H1 (cell line): ENCODE measurements at regions not wholly inside any gene's neighbourhood (a gene's known extent, or its start where the extent isn't known, plus 50 kb on each side); places are given as distances from the start of the nearest gene placed in this dataset.

Experiments
- CTCF ChIA-PET: fragments of 300-600 bp; sonication (Branson Sonifier 250); formaldehyde crosslinking; loops from one replicate; lab custom pipeline; 2021; ENCODE audit not compliant: partially characterized antibody; lab: Charles Lee
- POLR2A ChIA-PET: fragments of 300-600 bp; sonication (Branson Sonifier 250); formaldehyde crosslinking; loops from one replicate; lab custom pipeline; 2021; ENCODE audit warnings: inconsistent platforms; ENCODE audit not compliant: partially characterized antibody; lab: Charles Lee
- DNase-seq, 2 experiments: peaks; one replicate each; pipeline versions ENCODE4 v3.0.0 to v3.0.0-alpha.2; 2010 to 2022; ENCODE audit warnings: low spot score in 2 of 2, low read depth in 1 of 2, mixed read lengths in 1 of 2
- FAIRE-seq: peaks from 2 replicates; lab custom pipeline; 2011; peaks lifted over from hg19 to GRCh38; lab: Jason Lieb, UNC
- H2AFZ ChIP-seq: 2 replicates; pipeline ENCODE4 v1.8.1; 2012; ENCODE audit warnings: low read length, inconsistent platforms
- H2AK5ac ChIP-seq: 2 replicates; pipeline ENCODE4 v1.6.1; 2013; ENCODE audit warnings: low read depth, low read length
- H2BK120ac ChIP-seq: replicated peaks from 2 replicates; pipeline ENCODE3; 2013; ENCODE audit warnings: low read depth, low read length, inconsistent platforms
- H2BK12ac ChIP-seq: 2 replicates; pipeline ENCODE4 v1.6.1; 2013; ENCODE audit warnings: low read depth, low read length
- H2BK15ac ChIP-seq: 2 replicates; pipeline ENCODE4 v1.6.1; 2013; ENCODE audit warnings: low read length
- H2BK20ac ChIP-seq: 2 replicates; pipeline ENCODE4 v1.6.1; 2013; ENCODE audit warnings: low read length
- H2BK5ac ChIP-seq: 2 replicates; pipeline ENCODE4 v1.6.1; 2013; ENCODE audit warnings: low read depth, low read length
- H3K14ac ChIP-seq: 2 replicates; pipeline ENCODE4 v1.6.1; 2013; ENCODE audit warnings: inconsistent platforms; ENCODE audit not compliant: insufficient read length
- H3K18ac ChIP-seq: 2 replicates; pipeline ENCODE4 v1.6.1; 2013; ENCODE audit warnings: low read length; ENCODE audit errors: extremely low read depth
- H3K23ac ChIP-seq: 2 replicates; pipeline ENCODE4 v1.6.1; 2013; ENCODE audit warnings: inconsistent platforms; ENCODE audit not compliant: insufficient read length
- H3K23me2 ChIP-seq: 2 replicates; pipeline ENCODE4 v1.6.1; 2013; ENCODE audit warnings: low read depth, low read length
- H3K27ac ChIP-seq: 2 replicates; pipeline ENCODE4 v1.6.1; 2011; ENCODE audit warnings: low read depth, low read length, inconsistent platforms
- H3K27me3 ChIP-seq, 4 experiments: replicated peaks in 1 of 4; 1 replicate in 1 of 4; 2 replicates in 3 of 4; pipeline versions ENCODE4 v1.6.1 to v1.8.1; 2011 to 2013; ENCODE audit warnings: low read length in 3 of 4, mild to moderate bottlenecking in 3 of 4, inconsistent platforms in 2 of 4, mixed read lengths in 2 of 4, moderate library complexity in 1 of 4; ENCODE audit not compliant: control insufficient read depth in 3 of 4, insufficient read depth in 3 of 4; ENCODE audit errors: extremely low read depth in 1 of 4
- H3K36me3 ChIP-seq, 4 experiments: 2 replicates each; pipeline versions ENCODE4 v1.6.1 to v1.8.1; 2011 to 2013; ENCODE audit warnings: mild to moderate bottlenecking in 4 of 4, low read length in 3 of 4, moderate library complexity in 2 of 4, control low read depth in 1 of 4, inconsistent platforms in 1 of 4; ENCODE audit not compliant: insufficient read depth in 4 of 4, control insufficient read depth in 2 of 4
- H3K4ac ChIP-seq: replicated peaks from 2 replicates; pipeline ENCODE3; 2013; ENCODE audit warnings: low read length, low read depth, mixed read lengths, inconsistent platforms; ENCODE audit not compliant: insufficient read length
- H3K4me1 ChIP-seq, 4 experiments: replicated peaks in 1 of 4; 1 replicate in 1 of 4; 2 replicates in 3 of 4; pipeline versions ENCODE4 v1.6.1 to v1.8.1; 2011 to 2013; ENCODE audit warnings: low read length in 3 of 4, inconsistent platforms in 2 of 4, mixed read lengths in 1 of 4; ENCODE audit not compliant: insufficient read depth in 4 of 4, control insufficient read depth in 3 of 4
- H3K4me2 ChIP-seq, 2 experiments: 2 replicates each; pipeline versions ENCODE4 v1.6.1 to v1.8.1; 2011 to 2013; ENCODE audit warnings: low read depth in 2 of 2, low read length in 2 of 2, control low read depth in 1 of 2, inconsistent platforms in 1 of 2, mild to moderate bottlenecking in 1 of 2; ENCODE audit not compliant: insufficient read depth in 1 of 2
- H3K4me3 ChIP-seq, 4 experiments: fragments of 200-600, 300-600 bp in 1 of 4; sonication (generic), shearing (Covaris generic), sonication (Bioruptor Twin) in 1 of 4; 2 replicates each; pipeline versions ENCODE4 v1.5.1 to v1.8.1; 2011 to 2016; ENCODE audit warnings: low read length in 4 of 4, low read depth in 3 of 4, control low read depth in 2 of 4, inconsistent platforms in 2 of 4, mild to moderate bottlenecking in 2 of 4, mixed read lengths in 1 of 4, moderate library complexity in 1 of 4; ENCODE audit not compliant: insufficient read depth in 2 of 4; ENCODE audit errors: extremely low read depth in 1 of 4
- H3K56ac ChIP-seq: replicated peaks from 2 replicates; pipeline ENCODE3; 2013; ENCODE audit warnings: low read depth, mild to moderate bottlenecking, mixed read lengths, low read length, inconsistent platforms; ENCODE audit not compliant: insufficient read length
- H3K79me1 ChIP-seq: 2 replicates; pipeline ENCODE4 v1.6.1; 2013; ENCODE audit warnings: low read depth, low read length, control low read depth
- H3K79me2 ChIP-seq, 2 experiments: 2 replicates each; pipeline versions ENCODE4 v1.6.1 to v1.8.1; 2012 to 2013; ENCODE audit warnings: low read length in 2 of 2, mild to moderate bottlenecking in 2 of 2, inconsistent platforms in 1 of 2; ENCODE audit not compliant: insufficient read depth in 2 of 2, control insufficient read depth in 1 of 2
- H3K9ac ChIP-seq, 4 experiments: replicated peaks in 1 of 4; 1 replicate in 1 of 4; 2 replicates in 3 of 4; pipeline versions ENCODE4 v1.6.1 to v1.8.1; 2011 to 2013; ENCODE audit warnings: low read depth in 3 of 4, low read length in 3 of 4, control low read depth in 2 of 4, mild to moderate bottlenecking in 2 of 4, moderate library complexity in 2 of 4, inconsistent platforms in 1 of 4; ENCODE audit errors: extremely low read depth in 1 of 4
- H3K9me3 ChIP-seq, 2 experiments: 2 replicates each; pipeline versions ENCODE4 v1.6.1 to v1.8.1; 2012 to 2013; ENCODE audit warnings: mild to moderate bottlenecking in 2 of 2, moderate library complexity in 2 of 2, control low read depth in 1 of 2, inconsistent platforms in 1 of 2, low read depth in 1 of 2, low read length in 1 of 2, mixed read lengths in 1 of 2; ENCODE audit not compliant: insufficient read depth in 2 of 2
- H4K20me1 ChIP-seq, 2 experiments: replicated peaks in 1 of 2; 2 replicates each; pipeline versions ENCODE3 to v1.8.1; 2011 to 2013; ENCODE audit warnings: inconsistent platforms in 2 of 2, low read length in 2 of 2, mild to moderate bottlenecking in 1 of 2; ENCODE audit not compliant: insufficient read depth in 2 of 2, control insufficient read depth in 1 of 2
- H4K5ac ChIP-seq: 2 replicates; pipeline ENCODE4 v1.6.1; 2013; ENCODE audit warnings: low read length, low read depth, mixed read lengths, inconsistent platforms; ENCODE audit not compliant: insufficient read length
- H4K8ac ChIP-seq: 2 replicates; pipeline ENCODE4 v1.8.0; 2013; ENCODE audit warnings: mild to moderate bottlenecking, moderate library complexity, low read length, inconsistent platforms; ENCODE audit not compliant: insufficient read depth; ENCODE audit errors: extremely low read depth
- H4K91ac ChIP-seq: replicated peaks from 2 replicates; pipeline ENCODE3; 2013; ENCODE audit warnings: low read length, mixed read lengths, inconsistent platforms; ENCODE audit not compliant: insufficient read length
- ASH2L ChIP-seq: fragments of 200-600, 300-600 bp; sonication (generic); IDR thresholded peaks from one replicate; pipeline ENCODE4 v1.7.1; 2017; ENCODE audit warnings: low read length
- CBX8 ChIP-seq: fragments of 300-800, 300-1000 bp; sonication (generic); IDR thresholded peaks from 2 replicates; pipeline ENCODE4 v1.7.1; 2016; ENCODE audit warnings: low read depth, low read length, borderline replicate concordance
- CREB1 ChIP-seq: IDR thresholded peaks from 2 replicates; pipeline ENCODE4 v1.6.1; 2012; ENCODE audit warnings: inconsistent platforms
- CTCF ChIP-seq, 3 experiments: IDR thresholded peaks; 1 replicate in 2 of 3; 2 replicates in 1 of 3; pipeline versions ENCODE4 v1.5.1 to v1.6.1; 2011; ENCODE audit warnings: low read length in 3 of 3, mild to moderate bottlenecking in 3 of 3, inconsistent platforms in 2 of 3, low read depth in 1 of 3, moderate library complexity in 1 of 3; ENCODE audit not compliant: insufficient read depth in 1 of 3; ENCODE audit errors: control extremely low read depth in 1 of 3
- FOSL1 ChIP-seq: IDR thresholded peaks from 2 replicates; pipeline ENCODE4 v1.6.1; 2011; ENCODE audit warnings: mild to moderate bottlenecking, low read depth, low read length, moderate library complexity; ENCODE audit not compliant: insufficient read depth
- NRF1 ChIP-seq: IDR thresholded peaks from 2 replicates; pipeline ENCODE4 v1.6.1; 2011; ENCODE audit warnings: mild to moderate bottlenecking, low read depth, low read length, improper control_type of control experiment
- POLR2AphosphoS5 ChIP-seq: IDR thresholded peaks from 2 replicates; pipeline ENCODE4 v1.6.1; 2011; ENCODE audit warnings: low read depth, low read length
- TAF7 ChIP-seq: optimal IDR thresholded peaks from 2 replicates; pipeline ENCODE3; 2011; ENCODE audit warnings: low read depth, mild to moderate bottlenecking, inconsistent platforms, low read length, moderate library complexity, borderline replicate concordance
- TCF12 ChIP-seq: IDR thresholded peaks from 2 replicates; pipeline ENCODE4 v1.6.1; 2011; ENCODE audit warnings: low read depth, mild to moderate bottlenecking, low read length
- TF ChIP-seq, protein P1 (sequence below): IDR thresholded peaks from 2 replicates; pipeline ENCODE4 v1.6.1; 2012; ENCODE audit warnings: inconsistent platforms

DNA sequence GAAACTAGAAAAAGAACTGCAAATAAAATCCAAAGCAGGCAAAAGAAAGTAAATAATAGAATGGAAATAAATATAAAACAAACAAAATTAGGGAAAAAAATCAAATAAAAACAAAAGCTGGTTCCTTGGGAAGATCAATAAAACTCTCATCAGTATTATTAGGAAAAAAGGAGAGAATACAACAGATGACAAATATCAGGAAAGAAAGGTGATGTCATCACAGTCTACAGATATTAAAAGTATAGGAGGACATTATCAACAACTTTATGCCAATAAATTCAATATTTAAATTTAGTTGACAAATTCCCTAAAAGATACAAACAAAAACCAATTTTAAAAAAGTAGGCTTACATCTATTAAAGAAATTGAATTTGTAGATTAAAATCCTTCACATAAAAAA is 107.4 kb upstream of the FOXN3 start:
- Histone ChIP-seq H3K4me3 (no peak overlapping the region), H3K27me3 (no peaks in the 10 kb centered on the region), H2AK5ac (no peak overlapping the region), H3K79me2 (peaks cover under 1 to 87% of the 10 kb centered on the region in 2 experiments; a peak in 2 of 4 replicates), H3K27ac (no peak overlapping the region), H2BK12ac (no peak overlapping the region), H3K36me3 (peaks cover 0 to 2% (median 0%) of the 10 kb centered on the region in 4 experiments; a peak in 1 of 8 replicates), H3K79me1 (peaks cover 4% of the 10 kb centered on the region; the same call in 1 of the 2 replicates), H4K20me1 (peaks cover 0 to 2% of the 10 kb centered on the region in 2 experiments), H3K56ac (no peak overlapping the region), H3K23me2 (no peaks in the 10 kb centered on the region), H2AFZ (no peak overlapping the region), H3K4me2 (no peak overlapping the region), H2BK120ac (no peak overlapping the region), H3K9ac (no peak overlapping the region), H3K4ac (no peak overlapping the region), H3K14ac (no peak overlapping the region), H3K23ac (no peak overlapping the region), H2BK5ac (no peak overlapping the region), H3K4me1 (no peaks in the 10 kb centered on the region), H4K5ac (no peak overlapping the region), H2BK20ac (no peak overlapping the region), H2BK15ac (no peak overlapping the region), H3K9me3 (0 out of 4 replicates have a peak, but pooled peaks cover 0 to 1% of the 10 kb centered on the region in 2 experiments), H4K91ac (no peak overlapping the region), H4K8ac (no peak overlapping the region), H3K18ac (no peak overlapping the region)
- CTCF ChIA-PET: no interaction called here
- DNase-seq (no peak), FAIRE-seq (no peak)
- TF ChIP-seq, protein P1, sequence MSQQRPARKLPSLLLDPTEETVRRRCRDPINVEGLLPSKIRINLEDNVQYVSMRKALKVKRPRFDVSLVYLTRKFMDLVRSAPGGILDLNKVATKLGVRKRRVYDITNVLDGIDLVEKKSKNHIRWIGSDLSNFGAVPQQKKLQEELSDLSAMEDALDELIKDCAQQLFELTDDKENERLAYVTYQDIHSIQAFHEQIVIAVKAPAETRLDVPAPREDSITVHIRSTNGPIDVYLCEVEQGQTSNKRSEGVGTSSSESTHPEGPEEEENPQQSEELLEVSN: no peak
- TF ChIP-seq POLR2AphosphoS5: no peak
- TF ChIP-seq TCF12: no peak
- TF ChIP-seq ASH2L: no peak
- TF ChIP-seq FOSL1: no peak
- no peak for TF ChIP-seq NRF1
- TF ChIP-seq CREB1: no peak
- TF ChIP-seq CTCF (IDR thresholded peaks at IDR 0.05; ENCODE audit: control extremely low read depth in 1 of 3, insufficient read depth in 1 of 3, low read depth in 1 of 3, low read length in 3 of 3): no peak
- no peak for TF ChIP-seq CBX8
- no peak for TF ChIP-seq TAF7
- POLR2A ChIA-PET: interaction anchor here (0.6 to 1.0 kb wide), 3 partner anchors 8 to 365 kb away, joined by 3 read pairs; no protein-coding TSS in a partner anchor
